Epithelial cell of prostate (primary cell): ENCODE measurements at regions not wholly inside any gene's neighbourhood (a gene's known extent, or its start where the extent isn't known, plus 50 kb on each side); places are given as distances from the start of the nearest gene placed in this dataset.

Source experiments
- DNase-seq: peaks from one replicate; pipeline ENCODE4 v3.0.0-alpha.2; 2011; ENCODE audit warnings: low read depth, low spot score
- H3K27ac ChIP-seq: fragments of 450-650 bp; 2 replicates; pipeline ENCODE4 v1.5.1; 2017; ENCODE audit warnings: mild to moderate bottlenecking

- no peak overlapping the region for H3K27ac ChIP-seq
- DNase-seq, result no peak
These were observed 156.6 kb downstream of the PRDM6 start for GRCh38 chr5:123245689-123246088.

- no peak overlapping the region for H3K27ac ChIP-seq
- DNase-seq, result no peak
These were observed 155.4 kb downstream of the PRDM6 start for GRCh38 chr5:123244458-123244857.
